Islet precursor cell (in vitro differentiated cells): ENCODE measurements at regions not wholly inside any gene's neighbourhood (a gene's known extent, or its start where the extent isn't known, plus 50 kb on each side); places are given as distances from the start of the nearest gene placed in this dataset.

Experiments
- DNase-seq: peaks from one replicate; pipeline ENCODE4 v3.0.0-alpha.2; 2018

DNA sequence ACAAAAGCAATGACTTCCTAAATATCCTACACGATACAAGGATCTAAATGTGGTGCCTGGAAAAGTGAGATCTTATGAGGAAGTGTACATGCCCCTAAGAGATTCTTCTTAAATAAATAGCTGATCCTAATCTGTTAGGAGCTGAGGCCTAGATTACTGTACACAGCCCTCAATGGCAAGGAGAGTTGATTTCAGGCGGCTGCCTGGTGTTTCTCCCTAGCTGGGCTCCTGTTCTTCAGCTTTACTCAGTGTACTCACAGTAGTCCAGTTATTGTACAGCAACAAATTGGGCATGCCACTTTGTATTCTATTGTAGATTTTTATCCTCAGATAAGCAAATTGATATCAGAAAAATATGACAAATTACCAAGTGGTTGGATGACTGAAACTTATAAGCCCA, 358.2 kb upstream of the PDGFD start:
- no peak for DNase-seq

DNA sequence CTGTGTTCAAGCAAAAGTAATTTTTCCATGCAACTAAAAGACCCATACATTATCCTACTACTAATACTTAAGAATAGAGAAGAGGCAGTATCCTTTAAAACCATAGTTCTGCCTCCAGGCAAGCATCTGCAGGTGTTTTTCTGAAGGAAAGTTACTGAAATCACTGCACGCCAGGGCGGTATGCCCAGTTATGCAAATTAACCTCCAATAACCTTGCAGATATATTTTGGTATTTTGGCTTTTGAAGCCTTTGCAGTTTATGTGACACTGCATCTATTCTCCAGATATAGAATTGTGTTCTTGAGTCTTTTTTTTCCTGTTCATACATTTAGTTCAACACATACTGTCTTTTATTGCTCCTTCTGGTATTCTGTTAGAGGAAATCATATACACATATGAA, 346.2 kb upstream of the PDGFD start:
- no peak for DNase-seq

DNA sequence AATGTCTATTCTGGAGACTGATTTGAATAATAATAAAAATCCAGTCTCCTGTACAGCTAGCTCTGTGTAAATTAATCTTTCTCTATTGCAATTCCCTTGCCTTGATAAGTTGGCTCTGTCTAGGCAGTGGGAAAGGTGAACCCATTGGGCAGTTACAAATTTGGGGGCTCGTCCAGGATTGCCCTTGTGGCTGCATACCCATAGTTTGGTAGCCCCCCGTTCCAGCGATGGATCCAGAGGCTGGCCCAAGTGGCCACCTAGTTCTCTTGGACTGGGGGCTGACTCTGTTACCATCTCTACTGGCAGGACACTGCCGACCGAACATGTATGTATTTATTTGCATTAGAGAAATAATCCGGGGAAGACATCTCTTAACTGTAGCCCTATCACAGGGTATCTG, 326.2 kb upstream of the PDGFD start:
- no peak for DNase-seq

DNA sequence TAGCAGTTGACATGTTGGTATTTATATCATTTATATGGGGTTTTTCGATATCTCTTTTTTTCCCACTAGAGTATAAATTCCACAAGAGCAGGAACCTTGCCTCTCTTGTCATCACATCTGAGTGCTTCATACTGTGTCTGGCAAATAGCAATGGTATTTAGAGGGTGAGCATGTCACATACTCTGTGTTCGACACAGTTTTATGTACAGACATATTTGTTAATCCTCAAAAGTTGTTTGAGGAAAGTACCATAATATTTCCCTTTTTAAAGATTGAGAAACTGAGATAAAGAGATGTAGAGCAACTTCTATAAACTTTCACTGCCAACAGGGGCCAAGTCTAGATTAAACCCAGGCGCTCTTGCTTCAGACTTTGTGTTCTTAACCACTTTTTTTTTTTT, 324.6 kb upstream of the PDGFD start:
- no peak for DNase-seq

GRCh38 chr11:104487046-104487806, 323.3 kb upstream of the PDGFD start:
- DNase-seq, result no peak

DNA sequence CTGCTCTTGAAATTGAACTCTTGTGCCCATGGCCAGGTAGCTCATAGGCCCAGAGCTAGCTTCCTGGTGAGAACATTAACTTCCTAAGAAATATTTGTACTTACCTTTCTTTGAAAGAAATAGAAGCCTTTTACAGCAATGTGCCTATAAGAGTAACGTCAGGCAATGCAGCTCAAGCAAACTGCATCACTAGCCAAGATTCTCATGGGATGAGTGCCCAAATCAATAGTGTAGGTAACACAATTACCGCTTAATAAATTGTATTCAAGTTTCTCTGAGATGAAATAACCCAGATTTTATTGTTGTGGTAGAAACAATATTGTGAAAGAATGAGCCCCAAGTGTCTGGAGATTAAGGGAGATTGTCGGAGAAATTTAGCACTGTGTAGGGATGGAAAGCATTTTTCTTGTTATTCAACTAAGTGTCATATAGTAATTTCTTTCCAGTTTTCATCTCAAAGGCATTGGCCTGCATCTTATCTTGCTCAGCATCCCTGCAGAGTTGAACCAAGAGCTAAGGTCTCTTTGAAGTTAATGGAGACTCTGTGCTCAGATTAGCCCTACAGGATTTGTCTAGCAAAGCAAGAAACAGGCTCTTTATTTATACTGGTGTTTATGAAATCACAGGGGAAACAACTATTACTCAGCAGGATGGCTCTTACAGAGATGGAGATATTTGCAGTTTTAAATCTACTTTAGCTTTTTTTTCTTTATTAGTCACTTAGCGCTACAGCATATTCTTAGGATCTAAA, 321.0 kb upstream of the PDGFD start:
- no peak for DNase-seq

DNA sequence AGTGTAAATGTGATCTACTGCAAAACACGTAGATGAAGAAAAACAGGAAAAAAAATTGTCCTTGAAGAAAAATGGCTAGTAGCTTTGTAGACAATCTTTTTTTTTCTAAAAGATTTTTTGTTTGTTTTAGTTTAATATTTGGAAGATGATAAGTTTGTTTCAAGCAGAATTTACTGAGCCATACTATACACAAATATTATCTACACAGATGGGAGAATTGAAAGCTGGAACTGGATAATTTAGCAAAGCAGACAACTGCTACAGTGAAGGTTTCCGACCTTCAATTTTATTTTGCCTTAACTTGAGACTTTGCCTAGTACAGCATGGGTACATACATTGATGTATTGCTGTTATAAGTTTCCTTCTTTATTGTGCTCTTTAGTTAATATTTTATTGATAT, 313.0 kb upstream of the PDGFD start:
- DNase-seq, result no peak

GRCh38 chr11:104476454-104476853, 312.5 kb upstream of the PDGFD start:
- no peak for DNase-seq

- no peak for DNase-seq
Measured at GRCh38 chr11:104467404-104467803, 303.5 kb upstream of the PDGFD start.

DNA sequence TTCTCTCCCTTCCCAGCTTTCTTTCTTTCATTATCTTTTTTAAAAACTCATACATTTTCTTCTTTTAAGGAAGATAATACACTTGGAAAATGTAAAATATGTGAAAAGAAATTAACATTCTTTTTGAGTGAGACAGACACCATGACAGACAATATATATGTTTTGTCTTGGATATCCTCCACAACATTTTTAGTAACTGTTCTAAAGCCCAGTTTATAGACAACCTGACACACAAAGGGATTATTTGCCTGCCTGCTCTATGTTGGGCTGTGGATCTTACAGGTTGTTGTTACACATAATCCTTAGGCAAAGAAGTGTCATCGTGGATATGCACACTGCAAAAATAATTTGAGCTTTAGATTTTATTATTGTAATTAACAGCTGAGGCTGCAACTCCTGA, 301.4 kb upstream of the PDGFD start:
- DNase-seq, result no peak

DNA sequence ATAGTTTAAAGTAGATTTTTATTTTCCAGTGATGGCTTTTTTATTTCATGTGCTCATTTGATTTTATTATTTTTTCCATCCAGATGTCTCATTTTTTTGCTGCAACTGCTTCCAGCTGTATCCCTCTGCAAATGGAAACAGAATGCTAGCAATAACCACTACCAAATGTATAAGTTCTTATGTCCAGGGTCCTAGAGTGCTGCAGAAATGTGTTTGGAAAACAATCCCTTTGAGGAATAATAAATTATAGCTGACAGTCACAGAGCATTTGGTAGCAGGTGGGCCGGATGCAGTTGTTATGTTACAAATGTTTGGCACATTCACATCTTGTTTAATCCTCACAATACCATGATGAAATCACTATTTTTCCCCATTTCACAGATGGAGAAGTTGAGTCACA, 300.7 kb upstream of the PDGFD start:
- DNase-seq, result no peak

GRCh38 chr11:104462341-104462740, 298.4 kb upstream of the PDGFD start:
- no peak for DNase-seq

- DNase-seq, result no peak
Measured at GRCh38 chr11:104451197-104451893, 287.4 kb upstream of the PDGFD start.

GRCh38 chr11:104443387-104443786, 279.4 kb upstream of the PDGFD start:
- no peak for DNase-seq

DNA sequence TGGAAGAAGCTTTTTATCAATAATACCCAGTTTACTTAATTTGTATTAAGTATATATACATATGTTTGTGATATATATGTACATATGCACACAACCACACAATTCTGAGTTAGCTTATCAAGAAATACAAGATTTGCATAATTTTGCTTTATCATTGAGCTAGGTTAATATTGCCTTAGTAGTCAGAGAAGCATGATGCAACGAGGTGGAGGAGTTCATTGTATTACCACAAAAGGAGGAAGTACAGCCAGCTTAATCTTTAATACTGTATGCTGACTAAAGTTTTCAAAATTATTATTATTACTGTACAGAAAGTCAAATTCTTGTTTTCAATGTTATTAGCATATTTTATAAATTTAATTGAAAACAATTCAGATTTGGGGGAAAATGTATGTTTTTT, 278.4 kb upstream of the PDGFD start:
- DNase-seq, result no peak

- no peak for DNase-seq
Measured at GRCh38 chr11:104435494-104435893, 271.5 kb upstream of the PDGFD start.

DNA sequence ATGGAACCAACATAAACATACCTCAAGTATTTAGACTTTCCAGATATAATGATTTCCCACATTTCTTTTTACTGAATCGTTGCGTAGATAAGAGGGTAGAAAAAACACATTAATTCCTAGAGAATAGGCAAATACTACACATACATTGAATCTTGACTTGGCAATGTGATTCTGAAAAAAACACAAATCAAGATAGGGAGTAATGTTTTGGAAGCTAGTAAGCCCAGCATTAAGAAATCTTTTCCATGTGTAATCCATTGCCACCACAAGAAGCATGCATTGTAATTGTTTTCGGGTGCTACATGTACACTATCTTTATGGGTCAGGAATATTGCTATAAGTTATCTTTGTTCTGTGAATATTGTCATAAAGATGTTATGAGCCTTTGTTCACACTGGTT, 269.8 kb upstream of the PDGFD start:
- DNase-seq, result no peak

DNA sequence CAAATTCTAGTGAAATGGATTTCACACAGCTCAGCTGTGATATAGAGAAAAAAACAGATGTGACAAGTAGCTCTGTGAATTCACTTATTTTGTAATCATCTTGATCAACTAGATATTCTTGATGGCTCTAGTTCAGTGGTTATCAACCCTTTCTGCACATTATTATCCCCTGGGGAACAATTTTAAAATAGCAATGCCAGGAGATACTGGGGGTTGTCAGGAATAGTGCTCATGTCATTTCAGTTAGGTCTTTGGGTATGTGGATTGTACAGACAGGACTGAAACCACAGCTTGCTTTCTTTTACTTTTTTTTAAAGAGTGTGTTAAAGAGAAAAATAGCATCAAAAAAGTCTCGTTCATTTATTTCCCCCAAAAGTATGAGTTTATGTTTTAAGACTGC, 269.0 kb upstream of the PDGFD start:
- no peak for DNase-seq

DNA sequence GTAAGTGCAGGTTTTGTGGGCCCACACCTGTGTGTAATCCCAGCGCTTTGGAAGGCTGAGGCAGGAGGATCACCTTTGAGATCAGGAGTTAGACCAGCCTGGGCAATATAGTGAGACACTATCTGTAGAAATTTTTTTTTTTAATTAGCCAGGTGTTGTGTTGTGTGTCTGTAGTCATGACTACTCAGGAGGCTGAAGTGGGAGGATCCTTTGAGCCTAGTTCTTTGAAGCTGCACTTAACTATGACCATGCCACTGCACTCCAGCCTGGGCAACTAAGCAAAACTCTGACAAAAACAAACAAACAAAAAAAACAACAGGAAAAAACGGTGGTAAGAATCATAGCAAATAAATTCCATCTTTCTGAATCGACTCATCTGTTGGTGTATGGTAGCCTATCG, 268.6 kb upstream of the PDGFD start:
- no peak for DNase-seq

- DNase-seq, result no peak
Measured at GRCh38 chr11:104422324-104422944, 258.5 kb upstream of the PDGFD start.

- no peak for DNase-seq
Measured at GRCh38 chr11:104410336-104410735, 246.4 kb upstream of the PDGFD start.

DNA sequence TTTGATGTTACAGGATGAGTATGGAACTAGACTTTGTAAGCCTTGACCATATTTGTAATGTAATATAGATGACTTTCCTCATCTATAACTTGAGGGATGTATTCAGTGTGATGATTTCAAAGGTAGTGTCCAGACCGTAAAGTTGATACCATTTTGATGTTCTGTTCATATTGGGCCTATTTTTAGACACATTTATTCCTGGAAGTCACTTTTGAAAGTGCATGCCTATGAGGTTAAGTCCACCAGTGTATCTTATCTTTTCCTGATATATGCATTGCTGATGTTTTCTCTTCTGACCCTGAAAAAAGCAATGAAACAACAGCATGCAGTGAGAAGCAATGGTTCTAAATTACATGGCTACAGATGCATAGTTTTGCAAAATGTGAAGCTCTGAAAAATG, 244.7 kb upstream of the PDGFD start:
- no peak for DNase-seq

DNA sequence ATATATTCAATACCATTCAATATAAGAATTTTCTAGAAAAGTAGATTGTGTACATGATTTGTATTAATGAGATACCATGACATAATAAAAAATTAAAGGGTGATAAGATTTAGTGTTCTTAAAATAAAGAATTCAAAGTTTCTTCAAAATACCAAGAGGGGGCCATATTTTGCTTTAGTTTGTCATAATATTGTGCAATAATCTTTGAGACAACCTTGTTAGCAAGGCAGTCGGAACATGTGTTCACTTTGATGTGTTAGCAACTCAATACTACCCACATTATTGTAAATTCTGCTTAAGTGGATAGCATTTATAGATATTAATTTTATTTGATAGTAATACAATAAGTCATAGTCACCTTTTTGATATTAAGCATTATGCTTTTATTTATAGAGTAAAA, 241.3 kb upstream of the PDGFD start:
- no peak for DNase-seq
